ENCODE measurements at regions not wholly inside any gene's neighbourhood (a gene's known extent, or its start where the extent isn't known, plus 50 kb on each side); places are given as distances from the start of the nearest gene placed in this dataset.
"Not testable (repeated sequence)": the region's sequence is repeated elsewhere in the genome, so short reads cannot be mapped to it uniquely, and the experiment has no call there.

DNA sequence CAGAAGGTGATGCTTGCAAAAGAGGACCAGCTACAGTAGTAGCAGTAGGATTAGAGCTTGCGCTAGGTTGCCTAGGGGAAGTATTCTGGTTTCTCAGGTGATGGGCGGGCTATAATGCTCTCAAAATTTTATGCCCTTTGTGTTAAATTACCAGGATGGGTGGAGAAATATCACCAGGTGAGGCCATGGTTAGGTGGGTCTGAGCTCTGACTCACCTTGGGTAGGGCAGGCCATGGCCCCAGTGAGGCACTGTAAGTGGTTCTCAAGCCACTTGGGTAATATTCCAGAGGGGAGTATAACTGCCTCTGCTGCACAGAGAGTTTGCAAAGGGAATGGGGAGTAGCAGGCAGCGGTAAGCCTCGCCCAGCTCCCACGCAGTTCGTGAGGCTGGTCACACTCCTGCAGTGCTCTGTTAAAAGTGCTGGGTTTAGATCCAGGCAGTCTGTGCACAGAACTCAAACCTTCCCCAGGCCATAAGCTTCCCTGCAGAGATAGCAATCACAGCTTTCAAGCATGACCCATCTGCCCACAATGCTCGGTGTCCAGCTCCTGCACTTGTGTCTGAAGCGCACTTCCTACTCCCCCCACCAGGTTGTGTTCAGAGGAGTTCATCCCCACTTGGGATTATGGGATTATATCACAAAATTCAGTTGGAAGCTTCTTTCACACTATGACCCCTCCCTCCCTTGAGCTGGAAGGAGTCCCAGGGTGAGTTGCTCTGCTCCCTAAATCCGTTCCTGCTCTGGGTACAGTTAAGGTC, 575.0 kb downstream of the CHSY3 start:
- DNase-seq (ENCODE audit: low read depth) = no peak

DNA sequence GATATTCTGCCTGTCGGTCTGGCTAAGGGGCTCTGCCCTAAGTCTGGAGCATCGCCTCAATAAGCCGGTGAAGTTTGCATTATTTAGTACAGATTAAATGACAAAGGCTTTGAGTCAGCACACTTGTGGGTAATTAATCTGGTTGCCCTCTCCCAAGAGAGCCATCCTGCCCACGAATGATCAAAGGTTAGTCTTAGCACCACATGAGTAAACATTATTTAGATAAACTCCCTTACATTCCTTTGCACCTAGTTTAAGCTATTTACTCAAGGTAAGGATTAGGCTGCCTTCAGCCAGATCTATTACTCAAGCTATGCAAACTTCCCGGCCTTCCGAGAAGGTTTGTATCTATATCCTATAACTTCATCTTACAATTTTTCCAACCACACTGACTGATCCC, 572.1 kb downstream of the CHSY3 start:
- DNase-seq (ENCODE audit: low read depth) = no peak

DNA sequence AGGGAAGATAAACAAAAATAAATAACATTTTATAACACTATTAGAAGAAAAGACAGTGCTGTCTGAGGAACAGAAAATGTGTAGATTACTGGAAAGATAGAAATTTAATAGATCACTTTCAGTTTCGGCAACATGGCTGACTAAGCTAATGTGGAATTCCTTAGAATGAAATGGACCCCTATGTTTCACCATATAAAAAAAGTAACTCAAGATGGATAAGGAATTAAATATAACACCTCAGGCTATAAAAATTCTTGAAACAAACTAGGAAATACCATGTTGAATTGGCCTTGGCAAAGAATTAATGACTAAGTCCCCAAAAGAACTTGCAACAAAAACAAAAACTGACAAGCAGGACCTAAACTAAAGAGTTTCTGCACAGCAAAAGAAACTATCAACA, 558.3 kb downstream of the CHSY3 start:
- DNase-seq (ENCODE audit: low read depth) = peak; percentile 14

DNA sequence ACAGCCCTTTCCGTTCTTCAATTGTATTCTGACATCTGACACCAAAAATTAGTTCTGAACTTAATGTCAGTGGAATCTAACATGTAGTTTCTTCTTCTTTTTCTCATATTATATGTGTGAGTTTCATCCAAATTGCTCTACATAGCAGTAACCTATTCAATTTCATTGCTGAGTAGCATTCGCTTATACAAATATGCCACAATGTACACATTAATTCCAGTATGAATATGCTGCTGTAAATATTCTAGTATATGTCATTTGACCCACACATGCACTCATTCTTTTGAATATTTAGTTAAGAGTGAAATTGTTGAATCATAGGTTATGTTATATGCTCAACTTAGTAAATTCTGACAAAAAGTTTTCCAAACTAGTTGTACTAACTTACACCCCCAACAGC, 550.9 kb downstream of the CHSY3 start:
- DNase-seq (ENCODE audit: low read depth) = no peak

DNA sequence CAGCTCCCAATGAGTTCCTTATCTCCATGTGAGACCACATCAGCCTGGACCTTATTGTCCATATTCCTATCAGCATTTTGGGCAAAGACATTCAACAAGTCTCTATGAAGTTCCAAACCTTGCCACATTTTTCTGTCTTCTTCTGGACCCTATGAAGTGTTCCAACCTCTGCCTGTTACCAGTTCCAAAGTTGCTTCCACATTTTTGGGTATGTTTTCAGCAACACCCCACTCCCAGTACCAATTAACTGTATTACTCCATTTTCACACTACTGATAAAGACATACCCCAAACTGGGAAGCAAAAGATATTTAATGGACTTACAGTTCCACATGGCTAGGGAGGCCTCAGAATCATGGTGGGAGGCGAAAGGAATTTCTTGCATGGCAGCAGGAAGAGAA, 548.5 kb downstream of the CHSY3 start:
- DNase-seq (ENCODE audit: low read depth) = no peak

DNA sequence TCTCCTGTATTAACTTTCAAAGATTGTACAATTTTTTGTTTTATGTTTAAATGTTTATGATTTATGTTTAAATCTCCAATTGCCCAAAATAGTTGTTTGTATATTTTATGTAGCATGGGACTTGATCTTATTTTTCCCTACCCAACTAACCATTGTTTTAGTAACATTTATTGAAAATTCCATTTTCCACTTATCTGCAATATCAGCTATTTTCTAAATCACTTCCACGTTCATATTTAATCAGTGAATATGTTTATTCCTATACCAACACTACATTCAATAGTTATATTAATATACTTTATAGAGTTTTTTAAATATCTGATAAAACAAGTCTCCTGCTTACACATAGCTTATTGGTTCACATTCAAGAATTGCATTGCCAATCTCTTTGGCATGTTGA, 532.2 kb downstream of the CHSY3 start:
- DNase-seq (ENCODE audit: low read depth) = no peak

DNA sequence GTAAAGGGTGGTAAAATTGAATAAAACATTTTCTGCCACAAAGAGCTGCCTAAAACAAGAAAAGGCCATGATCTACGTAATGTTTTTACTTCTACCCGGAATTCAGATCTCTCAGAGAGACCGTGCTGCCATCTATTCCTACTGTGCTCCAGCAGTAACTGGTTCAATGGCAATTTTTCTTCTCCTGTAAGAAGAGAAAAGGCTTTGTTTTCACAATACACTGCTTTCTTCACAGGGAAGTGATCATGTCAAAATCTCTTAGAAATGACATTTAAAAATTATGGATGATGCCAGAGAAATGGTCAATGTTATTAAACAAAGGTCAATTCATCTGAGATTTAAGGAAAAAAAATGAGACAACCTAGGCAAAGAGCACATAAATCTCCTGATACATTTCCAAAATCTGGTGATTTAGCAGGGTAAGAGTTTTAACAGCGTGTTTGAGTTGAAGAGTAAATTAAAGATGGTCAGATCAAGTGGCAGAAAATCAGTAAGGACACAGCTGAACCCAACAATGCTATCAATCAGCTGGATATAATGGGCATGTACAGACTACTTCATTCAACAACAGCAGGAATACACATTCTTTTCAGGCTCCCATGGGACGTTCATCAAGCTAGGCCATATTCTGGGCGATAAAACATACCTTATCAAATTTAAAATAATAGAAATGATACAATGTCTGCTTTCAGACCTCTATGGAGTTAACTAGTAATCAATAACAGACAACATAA, 523.1 kb downstream of the CHSY3 start:
- DNase-seq (ENCODE audit: low read depth) = no peak

DNA sequence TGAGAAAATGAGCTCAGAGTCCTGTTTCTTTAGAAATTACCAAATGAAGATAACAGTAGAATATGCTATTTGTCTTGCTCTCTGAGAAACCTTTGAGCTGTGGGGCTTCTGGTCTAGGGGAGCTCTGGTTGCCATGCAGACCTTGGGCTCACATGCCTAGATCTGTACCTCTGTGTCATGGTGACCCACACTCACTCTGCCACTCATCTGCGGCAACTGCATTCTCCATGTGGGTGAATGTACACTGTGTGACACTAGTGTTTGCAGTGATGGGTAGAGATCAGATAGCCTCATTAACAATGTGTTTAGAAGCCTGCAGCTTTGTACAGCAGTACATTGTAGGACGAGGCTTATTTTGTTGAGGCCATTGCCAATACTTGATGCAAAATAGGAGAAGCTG, 521.2 kb downstream of the CHSY3 start:
- DNase-seq (ENCODE audit: low read depth) = no peak

DNA sequence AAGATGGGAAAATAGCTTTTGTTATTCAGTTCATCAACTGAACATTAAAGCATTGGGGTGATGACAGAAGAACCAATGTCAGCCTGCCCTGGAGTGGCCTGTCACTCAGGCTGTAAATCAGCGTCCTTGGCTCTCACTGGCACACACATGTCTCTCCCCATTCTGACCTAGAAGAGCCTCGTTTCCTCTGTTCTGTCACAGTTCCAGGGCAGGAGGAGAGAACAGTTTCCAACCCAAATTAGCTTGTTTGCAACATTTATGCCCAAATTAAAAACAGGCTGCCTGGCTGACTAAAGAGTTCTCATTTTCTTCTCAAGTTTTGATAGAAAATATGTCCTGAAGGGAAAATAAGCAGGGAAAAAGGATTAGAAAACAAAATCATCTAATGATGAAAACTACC, 520.1 kb downstream of the CHSY3 start:
- DNase-seq (ENCODE audit: low read depth) = peak; percentile 36

DNA sequence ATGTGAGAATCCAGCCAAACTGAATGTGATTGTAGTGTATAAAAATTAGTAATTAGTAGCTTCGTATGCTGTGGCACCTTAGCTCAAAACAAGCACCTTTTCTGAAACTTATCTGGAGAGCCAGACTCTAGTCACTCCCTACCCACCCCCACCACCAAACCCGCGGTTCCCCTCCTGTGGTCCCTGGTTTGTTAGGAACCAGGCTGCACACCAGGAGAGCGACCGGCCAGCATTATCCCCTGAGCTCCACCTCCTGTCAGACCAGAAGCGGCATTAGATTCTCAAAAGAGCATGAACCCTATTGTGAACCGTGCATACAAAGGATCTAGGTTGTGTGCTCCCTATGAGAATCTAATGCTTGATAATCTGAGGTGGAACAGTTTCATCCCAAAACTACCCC, 498.6 kb downstream of the CHSY3 start:
- no peak for DNase-seq (ENCODE audit: low read depth)

DNA sequence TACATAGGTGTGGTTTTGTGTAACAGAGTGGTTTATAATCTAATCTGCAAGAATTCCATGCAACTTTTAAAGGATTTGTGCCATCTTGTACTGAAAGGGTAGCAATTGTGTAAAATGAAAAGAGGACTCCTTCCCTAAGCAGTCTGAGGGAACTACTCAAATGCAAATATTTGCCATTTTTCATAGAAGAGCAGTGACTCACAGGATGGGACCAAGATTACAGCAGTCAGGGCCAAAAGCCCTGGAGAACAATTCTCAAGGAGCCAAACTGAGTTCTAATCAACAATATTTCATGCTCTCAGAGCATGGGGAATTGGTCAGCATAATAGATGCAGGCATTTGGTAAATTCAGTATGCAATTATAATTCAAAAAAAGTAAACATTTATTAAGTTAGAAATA, 495.8 kb downstream of the CHSY3 start:
- DNase-seq (ENCODE audit: low read depth) = peak; percentile 59

DNA sequence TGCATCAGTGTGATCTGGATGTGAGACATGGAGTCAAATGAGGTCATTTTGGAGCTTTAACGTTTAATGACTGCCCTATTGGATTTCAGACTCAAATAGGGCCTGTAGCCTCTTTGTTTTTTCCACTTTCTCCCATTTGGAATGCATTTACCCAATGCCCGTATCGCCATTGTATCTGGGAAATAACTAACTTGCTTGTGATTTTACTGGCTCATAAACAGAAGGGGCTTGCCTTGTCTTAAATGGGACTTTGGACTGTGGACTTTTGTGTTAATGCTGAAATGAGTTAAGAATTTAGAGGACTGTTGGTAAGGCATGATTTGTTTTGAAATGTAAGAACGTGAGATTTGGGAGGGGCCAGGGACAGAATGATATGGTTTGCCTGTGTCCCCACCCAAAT, 494.6 kb downstream of the CHSY3 start:
- DNase-seq (ENCODE audit: low read depth) = no peak

DNA sequence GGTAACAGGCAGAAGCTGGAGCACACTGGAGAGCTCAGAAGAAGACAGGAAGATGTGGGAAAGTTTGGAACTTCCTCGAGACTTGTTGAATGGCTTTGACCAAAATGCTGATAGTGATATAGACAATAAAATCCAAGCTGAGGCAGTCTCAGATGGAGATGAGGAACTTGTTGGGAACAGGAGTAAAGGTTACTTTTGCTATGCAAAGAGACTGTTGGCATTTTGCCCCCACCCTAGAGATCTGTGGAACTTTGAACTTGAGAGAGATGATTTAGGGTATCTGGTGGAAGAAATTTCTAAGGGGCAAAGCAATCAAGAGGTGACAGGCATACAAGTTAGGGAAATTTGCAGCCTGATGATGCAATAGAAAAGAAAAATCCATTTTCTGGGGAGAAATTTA, 493.5 kb downstream of the CHSY3 start:
- DNase-seq (ENCODE audit: low read depth) = not testable (repeated sequence)

DNA sequence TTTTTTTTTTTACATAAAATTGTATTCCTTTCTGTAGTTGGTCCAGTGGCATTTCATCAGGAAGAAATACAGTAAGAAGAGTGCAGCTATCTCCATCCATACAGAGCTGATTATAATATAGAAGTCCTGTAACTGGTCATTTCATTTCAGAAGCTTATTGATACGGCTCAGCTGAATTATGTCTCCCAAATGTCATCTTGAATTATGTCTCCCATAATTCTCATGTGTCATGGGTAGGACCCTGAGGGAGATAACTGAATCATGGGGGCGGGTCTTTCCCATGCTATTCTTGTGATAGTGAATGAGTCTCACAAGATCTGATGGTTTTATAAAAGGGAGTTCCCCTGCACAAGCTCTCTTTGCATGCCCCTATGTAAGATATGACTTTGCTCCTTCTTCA, 492.9 kb downstream of the CHSY3 start:
- no peak for DNase-seq (ENCODE audit: low read depth)

DNA sequence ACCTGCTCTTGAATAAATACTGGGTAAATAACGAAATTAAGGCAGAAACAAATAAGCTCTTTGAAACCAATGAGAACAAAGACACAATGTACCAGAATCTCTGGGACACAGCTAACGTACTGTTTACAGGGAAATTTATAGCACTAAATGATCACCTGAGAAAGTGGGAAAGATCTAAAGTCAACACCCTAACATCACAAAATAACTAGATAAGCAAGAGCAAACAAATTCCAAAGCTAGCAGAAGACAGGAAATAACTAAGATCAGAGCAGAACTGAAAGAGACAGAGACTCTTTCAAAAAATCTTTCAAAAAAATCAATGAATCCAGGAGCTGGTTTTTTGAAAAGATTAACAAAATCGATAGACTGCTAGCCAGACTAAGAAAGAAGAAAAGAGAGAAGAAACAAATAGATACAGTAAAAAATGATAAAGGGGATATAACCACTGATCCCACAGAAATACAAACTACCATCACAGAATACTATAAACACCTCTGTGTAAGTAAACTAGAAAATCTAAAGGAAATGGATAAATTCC, 487.5 kb downstream of the CHSY3 start:
- DNase-seq (ENCODE audit: low read depth) = not testable (repeated sequence)

DNA sequence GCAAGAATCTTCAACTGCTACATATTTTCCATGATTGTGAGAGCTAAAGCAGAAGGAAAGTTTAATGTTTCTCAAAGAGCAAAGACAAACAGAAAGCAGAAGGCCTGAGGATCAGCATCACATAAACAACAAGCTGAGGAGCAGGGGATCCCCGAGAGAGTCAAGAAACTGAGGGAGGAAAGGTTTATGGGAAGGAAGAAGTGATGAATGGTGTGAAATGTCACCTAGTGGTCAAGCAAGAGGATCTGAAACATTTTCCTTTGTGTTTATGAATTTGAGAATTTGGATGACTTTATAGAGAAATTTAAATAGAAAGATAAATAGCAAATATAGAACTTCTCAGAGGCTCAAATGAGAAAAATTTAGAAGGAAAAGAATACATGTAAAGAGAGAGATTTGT, 481.9 kb downstream of the CHSY3 start:
- DNase-seq (ENCODE audit: low read depth) = no peak

DNA sequence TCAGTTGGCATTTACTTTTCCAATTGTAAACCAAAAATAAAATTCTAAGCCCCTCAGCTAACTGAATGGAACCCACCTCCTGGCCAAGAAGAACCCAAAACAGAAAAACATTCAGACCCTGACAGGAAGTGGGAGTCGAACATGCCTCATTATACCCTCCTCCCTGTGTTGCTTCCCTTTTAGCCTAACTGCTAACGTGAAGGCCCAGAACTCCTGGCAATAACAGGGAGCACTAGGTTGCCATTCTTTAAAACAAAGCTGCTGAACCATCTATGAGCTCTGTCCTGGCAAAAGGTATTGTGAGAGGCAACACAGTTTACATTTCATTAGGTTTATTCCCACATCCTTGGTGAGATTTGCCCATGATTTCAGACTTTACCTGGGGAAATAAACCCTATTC, 481.4 kb downstream of the CHSY3 start:
- no peak for DNase-seq (ENCODE audit: low read depth)

DNA sequence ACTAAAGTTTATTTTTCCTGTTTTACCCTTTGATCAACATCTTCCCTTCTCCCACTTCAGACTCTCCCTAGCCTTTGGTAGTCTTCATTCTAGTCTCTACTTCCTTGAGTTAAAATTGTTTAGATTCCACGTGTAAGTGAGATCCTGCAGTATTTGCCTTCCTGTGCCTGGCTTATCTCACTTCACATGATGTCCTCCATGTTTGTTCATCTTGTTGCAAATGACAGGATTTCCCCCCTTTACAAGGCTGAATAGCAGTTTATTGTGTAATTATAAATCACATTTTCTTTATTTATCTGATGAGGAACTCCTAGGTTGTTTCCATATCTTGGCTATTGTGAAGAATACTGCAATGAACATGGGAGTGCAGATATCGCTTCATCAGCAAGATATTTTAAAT, 461.7 kb downstream of the CHSY3 start:
- DNase-seq (ENCODE audit: low read depth) = no peak

DNA sequence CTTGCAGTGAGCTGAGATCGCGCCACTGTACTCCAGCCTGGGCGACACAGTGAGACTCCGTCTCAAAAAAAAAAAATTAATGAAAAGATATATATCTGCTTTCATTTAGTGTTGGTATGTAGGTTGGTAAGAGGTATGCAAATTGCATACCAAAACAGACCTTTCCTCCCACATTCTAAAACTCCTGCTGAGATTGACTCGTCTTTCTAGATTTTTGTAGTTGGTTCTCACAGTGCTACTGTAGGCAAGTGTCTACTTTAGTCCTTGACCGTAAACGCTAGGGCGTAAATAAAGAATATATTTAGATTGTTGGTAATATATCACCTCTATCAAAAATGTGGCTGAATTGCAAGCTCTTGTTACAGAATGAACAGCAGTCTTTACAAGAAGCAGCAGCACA, 445.9 kb downstream of the CHSY3 start:
- no peak for DNase-seq (ENCODE audit: low read depth)

DNA sequence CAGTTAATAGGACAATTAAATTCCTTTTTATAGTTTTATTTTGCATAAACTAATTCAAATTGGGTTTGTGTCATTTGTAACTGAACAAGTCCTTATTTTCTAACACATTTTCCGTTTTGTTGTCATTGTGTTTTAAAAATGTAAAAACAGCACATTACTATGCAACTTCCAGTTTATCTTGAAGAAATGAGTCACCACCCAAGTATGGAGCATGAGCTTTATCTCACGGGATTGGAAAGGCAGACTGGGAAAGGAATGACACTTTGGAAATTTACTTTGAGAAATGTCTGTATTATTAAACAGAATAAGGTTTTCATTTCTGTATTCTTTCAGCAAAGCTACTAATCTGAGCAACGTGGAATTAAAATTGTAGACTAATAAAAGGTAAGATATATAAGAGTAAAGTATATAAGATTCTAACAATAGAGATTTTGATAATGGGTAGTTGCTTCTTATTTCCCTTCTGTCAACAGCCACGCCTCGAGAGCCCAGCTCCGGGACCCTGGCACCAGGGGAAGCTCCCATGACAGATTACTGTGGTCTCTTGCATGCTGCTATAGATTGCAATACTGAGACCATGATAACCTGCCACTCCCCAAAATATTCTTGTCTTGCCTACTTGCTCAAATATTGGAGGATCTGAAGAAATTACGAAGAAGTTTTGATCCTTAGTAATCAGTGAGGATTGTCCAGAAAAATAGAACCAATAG, 433.1 kb downstream of the CHSY3 start:
- DNase-seq (ENCODE audit: low read depth) = peak; percentile 46

DNA sequence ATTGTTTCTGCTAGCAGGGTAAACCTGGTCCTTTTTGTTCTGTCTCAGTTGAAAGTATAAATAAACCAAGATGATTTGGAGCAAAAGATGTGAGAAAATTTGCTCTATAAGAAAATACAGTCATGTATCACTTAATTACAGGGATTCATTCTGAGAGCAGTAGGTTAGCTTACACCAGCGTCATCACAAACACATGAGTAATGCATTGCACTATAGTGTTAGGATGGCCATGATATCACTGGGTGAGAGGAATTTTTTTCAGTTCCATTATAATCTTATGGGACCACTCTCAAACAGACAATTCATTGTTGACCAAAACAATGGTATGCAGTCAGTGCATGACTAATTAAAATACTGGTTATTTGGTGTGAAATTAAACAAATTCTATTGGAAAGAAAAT, 430.9 kb downstream of the CHSY3 start:
- no peak for DNase-seq (ENCODE audit: low read depth)

DNA sequence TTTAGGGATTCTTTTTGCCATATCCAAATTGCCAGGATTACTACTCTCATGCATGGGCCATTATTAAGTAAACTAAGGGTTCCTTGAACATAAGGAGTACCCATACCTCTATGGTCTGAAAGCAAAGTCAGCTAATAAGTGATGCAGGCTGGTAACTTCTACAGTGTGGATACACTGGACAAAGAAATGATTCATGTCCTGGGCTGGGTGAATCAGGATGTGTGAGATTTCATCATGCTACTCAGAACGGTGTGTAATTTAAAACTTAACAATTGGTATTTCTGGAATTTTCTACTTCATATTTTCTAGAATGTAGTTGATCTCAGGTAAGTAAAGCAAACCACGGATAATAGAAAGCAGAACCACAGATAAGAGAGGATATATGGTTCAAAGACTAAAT, 428.8 kb downstream of the CHSY3 start:
- peak; percentile 29 for DNase-seq (ENCODE audit: low read depth)

DNA sequence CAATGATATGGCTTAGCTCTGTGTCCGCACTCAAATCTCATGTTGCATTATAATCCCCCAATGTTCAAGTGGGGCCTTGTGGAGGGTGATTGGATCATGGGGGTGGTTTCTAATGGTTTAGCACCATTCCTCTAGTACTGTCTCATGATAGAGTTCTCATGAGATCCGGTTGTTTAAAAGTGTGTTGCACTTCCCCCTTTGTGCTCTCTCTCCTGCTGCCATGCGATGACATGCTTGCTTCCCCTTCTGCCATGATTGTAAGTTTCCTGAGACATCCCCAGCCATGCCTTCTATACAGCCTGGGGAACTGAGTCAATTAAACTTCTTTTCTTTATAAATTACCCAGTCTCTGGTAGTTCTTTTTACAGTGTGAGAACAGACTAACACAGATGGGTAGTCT, 427.1 kb downstream of the CHSY3 start:
- no peak for DNase-seq (ENCODE audit: low read depth)

Data from fibroblast of gingiva (primary cell).